Breast epithelium (tissue), 4 donors: ENCODE measurements at regions not wholly inside any gene's neighbourhood (a gene's known extent, or its start where the extent isn't known, plus 50 kb on each side); places are given as distances from the start of the nearest gene placed in this dataset.

Source experiments
- DNase-seq, 2 donors: peaks; one replicate each; pipeline ENCODE4 v3.0.0-alpha.2; 2019; ENCODE audit warnings: low spot score in 2 of 2
- H3K27ac ChIP-seq, 2 donors: fragments of 200-600 bp; sonication (generic) in 1 of 2; one replicate each; pipeline ENCODE4 v1.5.1; 2016 to 2019; ENCODE audit warnings: mild to moderate bottlenecking in 1 of 2
- H3K27me3 ChIP-seq, 2 donors: fragments of 200-600 bp; sonication (generic) in 1 of 2; one replicate each; pipeline versions ENCODE4 v1.5.1 to v1.6.0; 2017 to 2019; ENCODE audit warnings: control low read depth in 1 of 2, mild to moderate bottlenecking in 1 of 2
- H3K36me3 ChIP-seq: fragments of 200-600 bp; one replicate; pipeline ENCODE4 v1.5.1; 2019
- H3K4me1 ChIP-seq, 2 donors: fragments of 200-600 bp; sonication (generic); one replicate each; pipeline ENCODE4 v1.5.1; 2016 to 2019; ENCODE audit warnings: control low read depth in 1 of 2
- H3K4me3 ChIP-seq, 3 donors: fragments of 200-600 bp; sonication (generic); 1 replicate in 2 of 3; 2 replicates in 1 of 3; pipeline ENCODE4 v1.5.1; 2016 to 2019; ENCODE audit warnings: mild to moderate bottlenecking in 3 of 3, moderate library complexity in 2 of 3
- H3K9me3 ChIP-seq, 2 donors: fragments of 200-600 bp; sonication (generic) in 1 of 2; one replicate each; pipeline ENCODE4 v1.5.1; 2016 to 2019; ENCODE audit warnings: control low read depth in 1 of 2
- CTCF ChIP-seq, 3 donors: fragments of 450-650 bp; IDR thresholded peaks; one replicate each; pipeline ENCODE4 v1.5.1; 2016 to 2017; ENCODE audit warnings: antibody characterized with exemption in 3 of 3, mild to moderate bottlenecking in 3 of 3, moderate library complexity in 3 of 3
- POLR2A ChIP-seq: fragments of 450-650 bp; IDR thresholded peaks from one replicate; pipeline ENCODE4 v1.6.1; 2016; ENCODE audit warnings: antibody characterized with exemption, mild to moderate bottlenecking, moderate library complexity
- POLR2AphosphoS5 ChIP-seq, 3 donors: sonication (generic); formaldehyde crosslinking; IDR thresholded peaks; one replicate each; pipeline ENCODE4 v1.6.1; 2017; ENCODE audit warnings: antibody characterized with exemption in 3 of 3
- intact Hi-C: fragments of 100-400 bp; cut with DNase I; formaldehyde crosslinking; loops from one replicate; pipeline ENCODE4 v1.15.1; 2023; ENCODE audit warnings: low total_unique reads

- H3K9me3 ChIP-seq, result no peaks in the 10 kb centered on the region
- TF ChIP-seq POLR2A (no peak), POLR2AphosphoS5 (IDR thresholded peaks at IDR 0.05) (no peak), CTCF (IDR thresholded peaks at IDR 0.05) (no peak)
- no peak overlapping the region for H3K27ac ChIP-seq
- H3K4me1 ChIP-seq, result no peaks in the 10 kb centered on the region
- intact Hi-C loops, result no loop called here
- no peak for DNase-seq
- no peaks in the 10 kb centered on the region for H3K27me3 ChIP-seq
- no peak overlapping the region for H3K4me3 ChIP-seq
- no peaks in the 10 kb centered on the region for H3K36me3 ChIP-seq
Measured at GRCh38 chr13:76397413-76397812, 488.8 kb downstream of the KCTD12 start.

- intact Hi-C loops, result no loop called here
- Histone ChIP-seq H3K27ac (no peak overlapping the region), H3K36me3 (no peaks in the 10 kb centered on the region), H3K27me3 (no peaks in the 10 kb centered on the region), H3K9me3 (no peaks in the 10 kb centered on the region), H3K4me1 (no peaks in the 10 kb centered on the region), H3K4me3 (no peak overlapping the region)
- TF ChIP-seq POLR2A (no peak), CTCF (IDR thresholded peaks at IDR 0.05) (no peak), POLR2AphosphoS5 (IDR thresholded peaks at IDR 0.05) (no peak)
- no peak for DNase-seq
Measured at GRCh38 chr13:76389321-76389720, 496.9 kb downstream of the KCTD12 start.

- intact Hi-C loops, result no loop called here
- no peak overlapping the region for H3K27ac ChIP-seq
- no peaks in the 10 kb centered on the region for H3K4me1 ChIP-seq
- no peaks in the 10 kb centered on the region for H3K36me3 ChIP-seq
- DNase-seq, result no peak
- H3K9me3 ChIP-seq, result no peaks in the 10 kb centered on the region
- H3K27me3 ChIP-seq, result no peaks in the 10 kb centered on the region
- no peak overlapping the region for H3K4me3 ChIP-seq
- TF ChIP-seq POLR2A, result no peak
- no peak for TF ChIP-seq POLR2AphosphoS5 (IDR thresholded peaks at IDR 0.05)
- no peak for TF ChIP-seq CTCF (IDR thresholded peaks at IDR 0.05)
Measured at GRCh38 chr13:76387566-76387965, 498.6 kb downstream of the KCTD12 start.

- no peaks in the 10 kb centered on the region for H3K36me3 ChIP-seq
- no peak overlapping the region for H3K27ac ChIP-seq
- H3K27me3 ChIP-seq, result no peaks in the 10 kb centered on the region
- H3K4me1 ChIP-seq, result no peaks in the 10 kb centered on the region
- TF ChIP-seq POLR2AphosphoS5 (IDR thresholded peaks at IDR 0.05) (no peak), CTCF (IDR thresholded peaks at IDR 0.05) (no peak), POLR2A (no peak)
- H3K4me3 ChIP-seq, result no peak overlapping the region
- no peaks in the 10 kb centered on the region for H3K9me3 ChIP-seq
- intact Hi-C loops, result no loop called here
- no peak for DNase-seq
Measured at GRCh38 chr13:76386321-76386720, 499.9 kb downstream of the KCTD12 start.

- no peak for DNase-seq
- H3K27ac ChIP-seq, result no peak overlapping the region
- no peak for TF ChIP-seq CTCF (IDR thresholded peaks at IDR 0.05)
- TF ChIP-seq POLR2A, result no peak
- no peak for TF ChIP-seq POLR2AphosphoS5 (IDR thresholded peaks at IDR 0.05)
- H3K4me3 ChIP-seq, result no peak overlapping the region
- H3K27me3 ChIP-seq, result no peaks in the 10 kb centered on the region
- H3K9me3 ChIP-seq, result no peaks in the 10 kb centered on the region
- no peaks in the 10 kb centered on the region for H3K4me1 ChIP-seq
- intact Hi-C loops, result no loop called here
- no peaks in the 10 kb centered on the region for H3K36me3 ChIP-seq
Measured at GRCh38 chr13:76385586-76385985, 500.6 kb downstream of the KCTD12 start.
